ENCODE measurements at regions not wholly inside any gene's neighbourhood (a gene's known extent, or its start where the extent isn't known, plus 50 kb on each side); places are given as distances from the start of the nearest gene placed in this dataset.

DNA sequence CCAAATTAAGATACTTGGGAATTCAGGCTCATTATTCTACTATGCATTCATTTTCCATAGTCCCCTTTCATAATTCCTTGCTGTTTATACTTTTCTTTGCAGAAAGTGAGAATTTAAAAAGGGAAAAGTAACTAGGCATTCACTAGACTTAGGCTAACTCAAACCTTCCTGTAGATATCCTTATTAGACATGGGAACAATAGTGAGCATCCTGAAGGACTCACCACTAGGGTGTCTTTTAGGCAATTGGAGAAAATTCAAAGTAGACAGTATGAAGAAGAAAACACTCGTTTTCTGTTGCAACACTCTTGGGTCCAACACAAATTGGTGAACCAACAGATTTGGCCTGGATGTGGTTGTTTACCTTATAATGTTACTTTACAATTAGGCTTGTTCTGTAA is 213.2 kb upstream of the GRIN3A start:
- TF ChIP-seq, protein P1, sequence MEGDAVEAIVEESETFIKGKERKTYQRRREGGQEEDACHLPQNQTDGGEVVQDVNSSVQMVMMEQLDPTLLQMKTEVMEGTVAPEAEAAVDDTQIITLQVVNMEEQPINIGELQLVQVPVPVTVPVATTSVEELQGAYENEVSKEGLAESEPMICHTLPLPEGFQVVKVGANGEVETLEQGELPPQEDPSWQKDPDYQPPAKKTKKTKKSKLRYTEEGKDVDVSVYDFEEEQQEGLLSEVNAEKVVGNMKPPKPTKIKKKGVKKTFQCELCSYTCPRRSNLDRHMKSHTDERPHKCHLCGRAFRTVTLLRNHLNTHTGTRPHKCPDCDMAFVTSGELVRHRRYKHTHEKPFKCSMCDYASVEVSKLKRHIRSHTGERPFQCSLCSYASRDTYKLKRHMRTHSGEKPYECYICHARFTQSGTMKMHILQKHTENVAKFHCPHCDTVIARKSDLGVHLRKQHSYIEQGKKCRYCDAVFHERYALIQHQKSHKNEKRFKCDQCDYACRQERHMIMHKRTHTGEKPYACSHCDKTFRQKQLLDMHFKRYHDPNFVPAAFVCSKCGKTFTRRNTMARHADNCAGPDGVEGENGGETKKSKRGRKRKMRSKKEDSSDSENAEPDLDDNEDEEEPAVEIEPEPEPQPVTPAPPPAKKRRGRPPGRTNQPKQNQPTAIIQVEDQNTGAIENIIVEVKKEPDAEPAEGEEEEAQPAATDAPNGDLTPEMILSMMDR (conservative IDR thresholded peaks at IDR 0.05; ENCODE audit: low read depth, low read length), result no peak
- TF ChIP-seq EZH2 (IDR thresholded peaks at IDR 0.05; ENCODE audit: borderline replicate concordance, low read depth, low read length, poor library complexity, severe bottlenecking), result no peak
